PC-3 (cell line): ENCODE measurements at regions not wholly inside any gene's neighbourhood (a gene's known extent, or its start where the extent isn't known, plus 50 kb on each side); places are given as distances from the start of the nearest gene placed in this dataset.

Experiments
- ATAC-seq: fragments of 200-7000 bp; cut with Tn5 transposase; 2 replicates; pipeline ENCODE4 v1.9.1; 2020; ENCODE audit warnings: mild to moderate bottlenecking, moderate library complexity
- BruUV-seq: library from RNA; stranded (reverse); fragments of 400-500 nt; replicated peaks from 2 replicates; lab custom pipeline; 2021; lab: Mats Ljungman, UMichigan
- CTCF ChIA-PET: fragments of 300-600 bp; sonication (Branson Sonifier 250); formaldehyde crosslinking; loops from one replicate; lab custom pipeline; 2022; ENCODE audit warnings: antibody characterized with exemption; lab: Charles Lee
- POLR2A ChIA-PET: fragments of 300-600 bp; sonication (Branson Sonifier 250); formaldehyde crosslinking; loops from one replicate; lab custom pipeline; 2022; ENCODE audit warnings: antibody characterized with exemption; ENCODE audit not compliant: unreplicated experiment; lab: Charles Lee
- DNase-seq: peaks from one replicate; pipeline ENCODE4 v3.0.0-alpha.2; 2015
- H2AFZ ChIP-seq: fragments of 300-600 bp; sonication (generic); 2 replicates; pipeline ENCODE4 v1.6.0; 2016; ENCODE audit warnings: antibody characterized with exemption, low read length
- H3F3A ChIP-seq: fragments of 300-600 bp; sonication (generic); one replicate; pipeline ENCODE4 v1.6.0; 2017; ENCODE audit warnings: antibody characterized with exemption, low read length, control low read depth, mild to moderate bottlenecking; ENCODE audit not compliant: unreplicated experiment
- H3K27ac ChIP-seq: fragments of 300-600 bp; sonication (generic); 2 replicates; pipeline ENCODE4 v1.5.1; 2016; ENCODE audit warnings: mild to moderate bottlenecking, low read length
- H3K27me3 ChIP-seq: fragments of 300-600 bp; sonication (generic); 2 replicates; pipeline ENCODE4 v1.6.1; 2016; ENCODE audit warnings: low read length, mixed read lengths
- H3K36me3 ChIP-seq: fragments of 300-600 bp; sonication (generic); 2 replicates; pipeline ENCODE4 v1.6.1; 2016; ENCODE audit warnings: low read depth, mixed run types, low read length, mixed read lengths
- H3K4me1 ChIP-seq: fragments of 300-600 bp; sonication (generic); 2 replicates; pipeline ENCODE4 v1.5.1; 2016; ENCODE audit warnings: low read length; ENCODE audit not compliant: insufficient read depth
- H3K4me2 ChIP-seq: fragments of 300-600 bp; sonication (generic); 2 replicates; pipeline ENCODE4 v1.6.0; 2016; ENCODE audit warnings: low read length
- H3K4me3 ChIP-seq: fragments of 300-600 bp; sonication (generic); 2 replicates; pipeline ENCODE4 v1.5.1; 2016; ENCODE audit warnings: mild to moderate bottlenecking, low read length, mixed read lengths
- H3K79me2 ChIP-seq: fragments of 300-600 bp; sonication (generic); 2 replicates; pipeline ENCODE4 v1.6.1; 2017; ENCODE audit warnings: low read length, mixed read lengths
- H3K9ac ChIP-seq: fragments of 300-600 bp; sonication (generic); 2 replicates; pipeline ENCODE4 v1.6.0; 2016; ENCODE audit warnings: mild to moderate bottlenecking, low read length
- H3K9me2 ChIP-seq: fragments of 300-600 bp; sonication (generic); replicated peaks from 2 replicates; pipeline ENCODE4 v1.6.1; 2016; ENCODE audit warnings: mixed run types, low read length, mixed read lengths
- H3K9me3 ChIP-seq: fragments of 300-600 bp; sonication (generic); 2 replicates; pipeline ENCODE4 v1.6.1; 2016; ENCODE audit warnings: low read length, mixed read lengths
- H4K20me1 ChIP-seq: fragments of 300-600 bp; sonication (generic); 2 replicates; pipeline ENCODE4 v1.6.1; 2016; ENCODE audit warnings: low read length, mixed read lengths
- CTCF ChIP-seq: fragments of 300-600 bp; sonication (generic); conservative IDR thresholded peaks from 2 replicates; pipeline ENCODE4 v1.5.1; 2017; ENCODE audit warnings: antibody characterized with exemption, low read depth, mild to moderate bottlenecking, low read length
- EZH2 ChIP-seq: fragments of 300-600 bp; sonication (generic); IDR thresholded peaks from one replicate; pipeline ENCODE4 v1.6.1; 2017; ENCODE audit warnings: antibody characterized with exemption, mild to moderate bottlenecking, low read length; ENCODE audit not compliant: unreplicated experiment
- EZH2phosphoT487 ChIP-seq: fragments of 300-600 bp; sonication (generic); IDR thresholded peaks from 2 replicates; pipeline ENCODE4 v1.6.1; 2018; ENCODE audit warnings: mild to moderate bottlenecking, antibody characterized with exemption, low read length, borderline replicate concordance
- intact Hi-C: fragments of 100-400 bp; cut with micrococcal nuclease; formaldehyde crosslinking; loops from 2 replicates; pipeline ENCODE4 v1.9.0; 2023

DNA sequence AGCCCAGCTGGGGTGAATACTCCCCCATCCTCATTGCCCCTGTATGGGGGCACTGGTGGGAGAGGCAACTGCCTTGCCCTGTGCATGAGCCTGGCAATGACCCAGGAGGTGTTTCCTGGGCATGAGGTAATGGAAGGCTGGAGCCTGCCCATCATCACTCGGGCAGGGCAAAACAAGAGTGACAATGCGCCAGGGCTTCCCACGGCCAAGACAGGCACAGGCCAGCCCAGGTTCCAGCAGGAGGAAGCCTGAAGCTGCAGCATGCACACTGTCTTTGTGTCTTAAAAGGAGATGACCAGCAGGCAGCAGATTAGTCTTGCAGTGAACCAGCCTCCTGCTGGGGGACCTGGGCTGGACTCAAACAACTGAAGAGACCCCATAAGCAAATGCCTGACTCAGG is 92.2 kb upstream of the SMIM23 start:
- DNase-seq = no peak
- intact Hi-C loops = no loop called here
- Histone ChIP-seq H3K4me3 (no peak overlapping the region), H3K9me2 (no peaks in the 10 kb centered on the region), H3K9me3 (no peaks in the 10 kb centered on the region), H3F3A (no peaks in the 10 kb centered on the region), H3K4me2 (no peak overlapping the region), H3K4me1 (no peaks in the 10 kb centered on the region), H3K27me3 (peaks cover 31% of the 10 kb centered on the region; the same call in 1 of the 2 replicates), H3K9ac (no peak overlapping the region), H4K20me1 (no peaks in the 10 kb centered on the region), H3K27ac (no peak overlapping the region), H3K36me3 (no peaks in the 10 kb centered on the region), H2AFZ (no peak overlapping the region), H3K79me2 (no peaks in the 10 kb centered on the region)
- POLR2A ChIA-PET = no interaction called here
- BruUV-seq = no TSS peak
- CTCF ChIA-PET = no interaction called here
- no peak for ATAC-seq
- TF ChIP-seq EZH2 (no peak), CTCF (no peak), EZH2phosphoT487 (no peak)

GRCh38 chr5:171695804-171696203 is 89.8 kb upstream of the SMIM23 start:
- Histone ChIP-seq H3K36me3 (no peaks in the 10 kb centered on the region), H3K9me2 (no peaks in the 10 kb centered on the region), H3K9me3 (no peaks in the 10 kb centered on the region), H3F3A (no peaks in the 10 kb centered on the region), H3K4me3 (no peak overlapping the region), H3K4me1 (no peaks in the 10 kb centered on the region), H3K27ac (no peak overlapping the region), H4K20me1 (no peaks in the 10 kb centered on the region), H3K79me2 (no peaks in the 10 kb centered on the region), H3K9ac (no peak overlapping the region), H3K27me3 (peaks cover 42% of the 10 kb centered on the region), H3K4me2 (no peak overlapping the region), H2AFZ (no peak overlapping the region)
- no peak for ATAC-seq
- no peak for TF ChIP-seq EZH2
- CTCF ChIA-PET = no interaction called here
- BruUV-seq = no TSS peak
- no peak for DNase-seq
- intact Hi-C loops = no loop called here
- POLR2A ChIA-PET = no interaction called here

DNA sequence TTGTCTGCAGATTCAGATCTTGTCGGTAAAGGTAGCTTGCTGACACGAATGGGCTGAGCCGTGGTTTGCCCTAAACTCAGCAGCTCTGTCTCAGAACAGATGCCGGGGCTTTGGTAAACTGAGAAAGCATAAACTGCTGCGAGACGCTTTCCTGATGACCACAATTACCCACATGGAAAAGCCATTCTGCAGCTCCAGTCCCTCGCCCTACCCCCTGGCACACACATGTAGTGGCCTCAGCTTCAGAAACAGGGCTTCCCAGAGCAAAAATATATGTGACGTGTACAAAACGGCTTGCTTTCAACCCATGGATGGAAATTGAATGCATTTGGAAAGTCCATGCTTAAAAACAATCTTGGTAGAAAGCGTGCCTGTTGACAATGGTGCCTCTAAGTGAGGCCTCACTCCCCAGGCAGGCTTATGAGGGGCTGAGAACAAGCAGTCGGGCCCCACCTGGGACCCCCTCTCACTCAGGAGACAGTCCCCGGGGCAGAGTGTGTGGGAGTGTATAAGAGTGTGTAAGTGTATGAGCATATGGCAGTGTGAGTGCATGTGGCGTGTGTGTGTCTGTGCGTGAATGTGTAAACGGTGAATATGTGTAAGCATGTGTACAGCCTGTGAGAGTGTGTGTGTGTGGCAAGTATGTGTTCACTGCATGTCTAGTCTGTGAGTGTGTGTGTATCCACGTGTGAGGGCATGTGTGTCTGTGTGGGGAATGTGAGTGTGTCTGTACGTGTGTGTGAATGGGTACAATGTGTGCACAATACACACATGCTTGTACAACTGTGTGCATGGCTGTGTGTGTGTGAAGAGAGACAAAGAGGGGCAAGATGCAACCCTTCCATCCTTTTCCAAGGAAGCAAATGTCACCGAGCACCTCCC is 88.2 kb upstream of the SMIM23 start:
- H3K9me2 ChIP-seq = no peaks in the 10 kb centered on the region
- TF ChIP-seq EZH2phosphoT487 (no peak), EZH2 (no peak), CTCF (no peak)
- H3F3A ChIP-seq = no peaks in the 10 kb centered on the region
- H3K9me3 ChIP-seq = no peaks in the 10 kb centered on the region
- no peak overlapping the region for H2AFZ ChIP-seq
- no peak overlapping the region for H3K27ac ChIP-seq
- no peaks in the 10 kb centered on the region for H3K36me3 ChIP-seq
- no peaks in the 10 kb centered on the region for H4K20me1 ChIP-seq
- ChIA-PET POLR2A (no interaction called here), CTCF (no interaction called here)
- H3K9ac ChIP-seq = no peak overlapping the region
- no peak overlapping the region for H3K4me2 ChIP-seq
- peaks cover 58% of the 10 kb centered on the region for H3K27me3 ChIP-seq
- DNase-seq (no peak), ATAC-seq (no peak)
- no peak overlapping the region for H3K4me3 ChIP-seq
- intact Hi-C loops = no loop called here
- no peaks in the 10 kb centered on the region for H3K4me1 ChIP-seq
- no TSS peak for BruUV-seq
- H3K79me2 ChIP-seq = no peaks in the 10 kb centered on the region
